ENCODE measurements at regions not wholly inside any gene's neighbourhood (a gene's known extent, or its start where the extent isn't known, plus 50 kb on each side); places are given as distances from the start of the nearest gene placed in this dataset.

GRCh38 chr1:208614610-208615009 is 370.4 kb upstream of the PLXNA2 start:
- TF ChIP-seq, protein P1, sequence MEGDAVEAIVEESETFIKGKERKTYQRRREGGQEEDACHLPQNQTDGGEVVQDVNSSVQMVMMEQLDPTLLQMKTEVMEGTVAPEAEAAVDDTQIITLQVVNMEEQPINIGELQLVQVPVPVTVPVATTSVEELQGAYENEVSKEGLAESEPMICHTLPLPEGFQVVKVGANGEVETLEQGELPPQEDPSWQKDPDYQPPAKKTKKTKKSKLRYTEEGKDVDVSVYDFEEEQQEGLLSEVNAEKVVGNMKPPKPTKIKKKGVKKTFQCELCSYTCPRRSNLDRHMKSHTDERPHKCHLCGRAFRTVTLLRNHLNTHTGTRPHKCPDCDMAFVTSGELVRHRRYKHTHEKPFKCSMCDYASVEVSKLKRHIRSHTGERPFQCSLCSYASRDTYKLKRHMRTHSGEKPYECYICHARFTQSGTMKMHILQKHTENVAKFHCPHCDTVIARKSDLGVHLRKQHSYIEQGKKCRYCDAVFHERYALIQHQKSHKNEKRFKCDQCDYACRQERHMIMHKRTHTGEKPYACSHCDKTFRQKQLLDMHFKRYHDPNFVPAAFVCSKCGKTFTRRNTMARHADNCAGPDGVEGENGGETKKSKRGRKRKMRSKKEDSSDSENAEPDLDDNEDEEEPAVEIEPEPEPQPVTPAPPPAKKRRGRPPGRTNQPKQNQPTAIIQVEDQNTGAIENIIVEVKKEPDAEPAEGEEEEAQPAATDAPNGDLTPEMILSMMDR (conservative IDR thresholded peaks at IDR 0.05; ENCODE audit: low read depth, low read length), result no peak
- no peak overlapping the region for H3K4me3 ChIP-seq (ENCODE audit: low read depth, low read length)
- DNase-seq (ENCODE audit: low read depth), result no peak

- no peak overlapping the region for H3K4me3 ChIP-seq (ENCODE audit: low read depth, low read length)
- no peak for DNase-seq (ENCODE audit: low read depth)
- TF ChIP-seq, protein P1 (conservative IDR thresholded peaks at IDR 0.05; ENCODE audit: low read depth, low read length), result no peak
Measured at GRCh38 chr1:208615371-208615770, 371.2 kb upstream of the PLXNA2 start.

- DNase-seq (ENCODE audit: low read depth), result no peak
- TF ChIP-seq, protein P1 (conservative IDR thresholded peaks at IDR 0.05; ENCODE audit: low read depth, low read length), result no peak
- H3K4me3 ChIP-seq (ENCODE audit: low read depth, low read length), result no peak overlapping the region
Measured at GRCh38 chr1:208616776-208617175, 372.6 kb upstream of the PLXNA2 start.

- DNase-seq (ENCODE audit: low read depth), result no peak
- no peak overlapping the region for H3K4me3 ChIP-seq (ENCODE audit: low read depth, low read length)
- TF ChIP-seq, protein P1 (conservative IDR thresholded peaks at IDR 0.05; ENCODE audit: low read depth, low read length), result no peak
Measured at GRCh38 chr1:208628022-208628914, 384.1 kb upstream of the PLXNA2 start.

DNA sequence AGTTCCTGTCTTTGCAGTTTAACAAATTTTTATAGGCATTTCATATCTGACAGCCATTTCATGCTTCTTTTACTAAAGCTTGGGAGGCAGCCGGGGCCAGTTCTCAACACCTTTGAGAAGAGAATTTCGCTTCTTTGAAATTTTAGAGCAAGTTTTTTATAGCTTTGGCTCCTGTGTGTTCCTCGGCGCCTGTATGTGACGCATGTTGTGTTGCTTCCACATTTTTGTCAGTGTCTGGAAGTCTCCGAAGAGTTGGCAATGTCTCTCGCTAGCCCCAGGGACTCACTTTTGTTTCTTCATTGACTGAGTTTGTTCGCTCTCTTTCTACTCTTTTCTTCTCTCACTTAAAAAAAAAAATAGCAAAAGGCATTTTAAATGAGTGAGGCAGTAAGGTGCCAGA is 386.9 kb upstream of the PLXNA2 start:
- TF ChIP-seq, protein P1 (conservative IDR thresholded peaks at IDR 0.05; ENCODE audit: low read depth, low read length), result no peak
- no peak for DNase-seq (ENCODE audit: low read depth)
- H3K4me3 ChIP-seq (ENCODE audit: low read depth, low read length), result no peak overlapping the region

DNA sequence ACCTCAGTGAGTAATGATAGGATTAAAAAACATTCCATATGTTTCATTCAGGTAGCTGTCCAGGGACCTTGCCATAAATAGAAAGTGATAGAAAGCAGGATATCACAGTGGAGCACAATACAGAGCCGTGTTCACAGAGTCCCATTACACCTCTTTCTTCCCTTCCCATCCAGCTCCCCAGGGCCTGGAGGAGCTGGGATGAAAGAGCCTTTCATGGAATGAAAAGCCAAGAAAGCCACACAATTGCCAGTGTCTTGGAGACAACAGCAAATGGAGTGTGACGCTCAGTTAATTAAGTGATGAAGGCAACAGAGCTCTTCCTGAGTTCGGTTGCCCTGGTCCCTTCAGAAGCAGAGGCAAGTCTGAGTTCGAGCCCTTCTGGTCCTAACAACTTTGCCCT is 387.3 kb upstream of the PLXNA2 start:
- DNase-seq (ENCODE audit: low read depth), result no peak
- TF ChIP-seq, protein P1 (conservative IDR thresholded peaks at IDR 0.05; ENCODE audit: low read depth, low read length), result no peak
- no peak overlapping the region for H3K4me3 ChIP-seq (ENCODE audit: low read depth, low read length)
